Cardiac fibroblast (primary cell): ENCODE measurements at regions not wholly inside any gene's neighbourhood (a gene's known extent, or its start where the extent isn't known, plus 50 kb on each side); places are given as distances from the start of the nearest gene placed in this dataset.
A peak's percentile ranks its signal among the peaks of the same experiment; 100 is the strongest.

Source experiments
- DNase-seq, 2 donors: peaks; one replicate each; pipeline versions ENCODE4 v3.0.0 to v3.0.0-alpha.2; 2010; ENCODE audit warnings: low read depth in 2 of 2
- H3K4me3 ChIP-seq, 2 donors: replicated peaks in 1 of 2; 1 replicate in 1 of 2; 2 replicates in 1 of 2; pipeline ENCODE4 v1.5.1; 2011; ENCODE audit warnings: low read depth in 2 of 2, low read length in 2 of 2, mild to moderate bottlenecking in 2 of 2, moderate library complexity in 1 of 2
- CTCF ChIP-seq: IDR thresholded peaks from one replicate; pipeline ENCODE4 v1.5.1; 2011; ENCODE audit warnings: low read depth, mild to moderate bottlenecking, low read length, inconsistent platforms

- peak; percentile 39 to 57 for DNase-seq
- peak overlapping the region in 1 of 2 donors; percentile 38 for H3K4me3 ChIP-seq
These were observed 1509.6 kb downstream of the ADGRL3 start for GRCh38 chr4:62709618-62710252.

GRCh38 chr4:62706423-62706822 is 1506.3 kb downstream of the ADGRL3 start:
- TF ChIP-seq CTCF = no peak
- no peak overlapping the region for H3K4me3 ChIP-seq
- DNase-seq = no peak

More at GRCh38 chr4:62709618-62710252, 1509.6 kb downstream of the ADGRL3 start:
- TF ChIP-seq CTCF = peak; percentile 47

- H3K4me3 ChIP-seq = no peak overlapping the region
- no peak for DNase-seq
- TF ChIP-seq CTCF = no peak
These were observed 1483.9 kb downstream of the ADGRL3 start for GRCh38 chr4:62683799-62684566.

GRCh38 chr4:62676962-62677361 is 1476.8 kb downstream of the ADGRL3 start:
- TF ChIP-seq CTCF = no peak
- no peak for DNase-seq
- H3K4me3 ChIP-seq = no peak overlapping the region

- TF ChIP-seq CTCF = no peak
- DNase-seq = no peak
- H3K4me3 ChIP-seq = no peak overlapping the region
These were observed 1470.4 kb downstream of the ADGRL3 start for GRCh38 chr4:62670514-62670913.

GRCh38 chr4:62661821-62662220 is 1461.7 kb downstream of the ADGRL3 start:
- TF ChIP-seq CTCF = no peak
- no peak overlapping the region for H3K4me3 ChIP-seq
- no peak for DNase-seq
